HG03039 (cell line): ENCODE measurements at regions not wholly inside any gene's neighbourhood (a gene's known extent, or its start where the extent isn't known, plus 50 kb on each side); places are given as distances from the start of the nearest gene placed in this dataset.
"Not testable (repeated sequence)": the region's sequence is repeated elsewhere in the genome, so short reads cannot be mapped to it uniquely, and the experiment has no call there.

ENCODE experiments used
- ATAC-seq: cut with Tn5 transposase; IDR thresholded peaks from one replicate; pipeline ENCODE4 v1.9.1; 2021; ENCODE audit warnings: mild to moderate bottlenecking, moderate library complexity; ENCODE audit not compliant: unreplicated experiment

- ATAC-seq, result no peak
Measured at GRCh38 chr18:8987241-8987640, 115.3 kb upstream of the NDUFV2 start.

DNA sequence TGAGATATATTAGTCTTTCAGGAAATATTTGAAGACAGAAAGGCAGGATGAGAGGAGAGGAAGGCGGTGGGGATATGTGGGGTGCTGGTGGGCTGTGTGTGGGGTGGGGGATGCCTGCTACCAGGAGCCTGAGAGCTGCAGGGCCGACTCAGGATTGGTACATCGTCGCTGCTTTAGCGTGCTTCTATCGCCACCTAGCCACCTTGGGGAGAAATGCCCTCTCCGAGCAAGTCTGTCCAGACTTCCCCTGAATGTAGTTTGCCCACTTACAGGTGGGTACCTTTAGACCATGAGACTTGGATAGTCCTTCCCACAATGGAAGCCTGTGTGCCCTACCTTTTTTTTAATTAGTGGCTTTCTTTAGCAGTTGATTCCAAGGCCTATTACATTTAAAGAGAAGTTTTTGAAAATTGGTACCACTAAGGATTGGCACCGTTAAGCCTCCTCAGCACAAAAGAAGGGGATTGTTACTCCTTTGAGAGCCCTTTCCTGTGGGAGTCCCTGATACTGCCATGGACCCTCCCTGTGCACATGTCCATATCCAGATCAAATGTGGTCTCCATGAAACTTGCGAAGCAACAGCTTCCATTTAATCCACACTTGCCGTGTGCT lies 114.1 kb upstream of the NDUFV2 start:
- ATAC-seq, result no peak

- ATAC-seq, result no peak
Measured at GRCh38 chr18:8989017-8989416, 113.5 kb upstream of the NDUFV2 start.

- no peak for ATAC-seq
Measured at GRCh38 chr18:8989855-8990254, 112.6 kb upstream of the NDUFV2 start.

GRCh38 chr18:8990276-8991031 lies 112.0 kb upstream of the NDUFV2 start:
- ATAC-seq, result no peak

- ATAC-seq, result no peak
Measured at GRCh38 chr18:8991155-8991554, 111.3 kb upstream of the NDUFV2 start.

- ATAC-seq, result not testable (repeated sequence)
Measured at GRCh38 chr18:8992500-8992899, 110.0 kb upstream of the NDUFV2 start.

DNA sequence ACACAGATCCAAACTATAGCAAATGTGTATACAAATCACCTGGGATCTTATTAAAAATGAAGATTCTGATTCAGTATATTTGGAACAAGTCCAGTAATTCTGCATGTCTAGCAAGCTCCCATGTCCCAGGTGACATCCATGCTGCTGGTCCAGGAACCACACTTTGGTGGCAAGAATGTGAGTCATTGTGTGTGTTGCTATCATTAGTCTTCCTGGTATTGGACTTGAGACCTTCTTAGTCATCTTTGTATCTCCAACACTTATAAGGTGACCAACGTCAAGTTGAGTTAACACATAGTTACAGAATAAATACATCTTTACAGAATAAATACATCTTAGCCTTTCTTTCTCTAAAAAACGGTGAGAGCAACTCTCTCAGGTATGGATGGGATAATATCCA lies 107.9 kb upstream of the NDUFV2 start:
- no peak for ATAC-seq

DNA sequence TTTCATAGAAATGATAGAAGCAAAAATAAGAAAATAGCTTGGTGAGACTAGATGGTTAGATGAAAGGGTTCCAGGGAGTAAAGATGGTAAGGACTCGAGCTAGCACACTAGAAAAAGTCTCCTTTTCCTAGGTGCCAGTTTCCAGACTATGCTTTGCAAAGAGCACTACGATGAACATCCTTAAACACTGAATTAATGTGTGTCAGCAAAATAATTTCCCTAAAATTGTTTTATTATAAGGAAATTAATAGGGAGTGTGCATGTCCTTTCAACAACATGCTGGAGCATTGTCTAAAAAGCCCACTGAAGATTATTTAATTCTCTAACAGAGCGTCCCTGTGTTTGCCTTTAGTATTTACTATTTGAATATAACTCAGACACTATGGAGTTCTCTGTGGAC lies 107.4 kb upstream of the NDUFV2 start:
- no peak for ATAC-seq

DNA sequence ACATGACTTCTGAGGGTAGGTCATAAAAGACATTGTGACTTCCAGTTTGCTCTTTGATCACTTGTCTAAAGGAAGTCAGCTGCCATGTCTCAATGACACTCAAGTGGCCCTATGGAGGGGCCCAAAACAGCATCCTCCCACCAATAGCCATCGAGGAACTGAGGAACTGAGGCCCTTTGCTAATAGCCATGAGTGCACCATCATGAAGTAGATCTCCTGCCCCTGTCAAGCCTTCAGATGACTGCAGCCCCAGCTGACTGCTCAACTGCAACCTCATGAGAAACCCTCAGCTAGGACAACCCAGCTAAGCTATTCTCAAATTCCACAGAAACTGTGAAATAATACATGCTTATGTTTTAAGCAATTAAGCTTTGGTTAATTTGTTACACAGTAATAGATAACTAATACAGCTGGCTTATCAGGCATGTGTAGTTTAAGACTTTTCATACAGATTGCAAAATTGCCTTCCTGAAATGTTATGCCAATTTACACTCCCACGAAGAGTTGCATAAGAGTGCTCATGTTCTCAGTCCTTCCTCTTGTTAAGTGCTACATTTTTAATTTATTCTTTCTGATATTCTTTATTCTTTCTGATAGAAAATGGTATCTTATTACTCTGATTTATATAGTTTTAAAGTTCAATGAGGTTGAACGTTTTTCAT lies 105.6 kb upstream of the NDUFV2 start:
- ATAC-seq, result no peak

DNA sequence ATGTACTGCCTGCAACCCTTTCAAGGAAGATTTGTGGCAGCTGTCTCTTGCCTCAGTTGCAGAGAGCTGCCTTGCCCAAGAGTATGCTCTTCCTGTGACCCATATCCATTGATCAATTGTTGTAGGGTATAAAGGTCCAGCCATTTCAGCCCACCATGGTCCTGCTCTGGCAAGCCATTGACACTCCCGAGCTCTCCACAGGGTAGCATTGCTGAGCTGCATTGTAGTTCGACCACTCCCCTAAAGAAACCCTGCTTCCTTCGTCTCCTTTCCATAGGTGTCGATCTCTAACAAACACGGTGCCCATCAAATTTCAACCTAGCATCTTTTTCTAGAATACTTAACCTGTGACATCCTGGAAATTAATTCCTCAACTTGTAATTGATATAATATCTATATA lies 104.9 kb upstream of the NDUFV2 start:
- no peak for ATAC-seq

DNA sequence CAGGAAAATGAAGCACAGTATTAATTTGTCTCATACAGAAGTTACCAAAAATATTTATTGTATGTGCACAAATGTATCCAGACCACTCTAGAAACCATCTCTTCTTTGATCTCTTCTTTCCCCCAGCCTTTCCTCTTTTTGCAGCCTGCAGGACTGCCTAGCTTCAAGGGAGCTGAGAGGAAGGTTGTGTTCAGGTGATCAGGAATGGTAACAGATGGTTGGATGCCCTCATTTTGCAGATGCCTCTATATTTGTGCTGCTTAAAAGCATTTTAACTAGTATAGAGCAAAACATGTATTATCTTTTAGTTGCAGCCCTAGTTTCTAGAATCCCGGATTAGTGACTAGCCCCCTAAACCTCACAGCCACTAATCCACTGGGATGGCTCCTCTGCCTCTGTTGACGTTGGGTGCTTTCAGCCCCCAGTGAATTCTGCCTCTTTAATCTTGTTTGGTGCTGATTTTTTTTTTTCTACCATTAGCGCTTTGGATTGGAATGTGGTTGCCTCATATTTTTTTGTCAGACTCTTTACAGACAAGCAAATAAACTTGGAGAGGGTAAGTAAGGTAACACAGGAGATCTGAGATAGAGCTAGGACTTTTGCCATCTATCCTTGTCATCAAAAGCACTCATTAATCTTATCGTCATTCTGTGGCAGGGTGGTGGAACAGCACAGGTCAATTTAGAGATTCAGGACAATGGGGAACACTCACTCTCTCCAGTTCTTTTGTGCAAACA lies 103.8 kb upstream of the NDUFV2 start:
- ATAC-seq, result no peak

DNA sequence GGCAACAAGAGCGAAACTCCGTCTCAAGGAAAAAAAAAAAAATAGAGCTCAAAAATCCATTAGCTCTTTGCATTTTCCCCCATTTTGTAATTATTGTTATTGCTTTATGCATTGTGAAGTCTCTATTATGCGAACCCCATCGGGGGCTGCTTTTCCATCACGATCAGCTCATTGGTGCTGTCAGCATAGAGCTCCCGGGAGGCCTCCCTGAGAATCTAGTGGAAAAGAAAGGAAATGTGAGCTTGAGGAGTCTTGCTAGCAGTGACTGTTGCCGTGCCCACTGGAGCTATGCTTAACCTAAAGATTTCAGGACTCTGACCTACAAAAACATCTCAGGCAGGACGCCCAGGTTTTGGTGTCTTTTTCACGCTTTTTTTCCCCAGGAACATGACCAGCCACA lies 102.6 kb upstream of the NDUFV2 start:
- no peak for ATAC-seq

- no peak for ATAC-seq
Measured at GRCh38 chr18:9000733-9001132, 101.8 kb upstream of the NDUFV2 start.

DNA sequence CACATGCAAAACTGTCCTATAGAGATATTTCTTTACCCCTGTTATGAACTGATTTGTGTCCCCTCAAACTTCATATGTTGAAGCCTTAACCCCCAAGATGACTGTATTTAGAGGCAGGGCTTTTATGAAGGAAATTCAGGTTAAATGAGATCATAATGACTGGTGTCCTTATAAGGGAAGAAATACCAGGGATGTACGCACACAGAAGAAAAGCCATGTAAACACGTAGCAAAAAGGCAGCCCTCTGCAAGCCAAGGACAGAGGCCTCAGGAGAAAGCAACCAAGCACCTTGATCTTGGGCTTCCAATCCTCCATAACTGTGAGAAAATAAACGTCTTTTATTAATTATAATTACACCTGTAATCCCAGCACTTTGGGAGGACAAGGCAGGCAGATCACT lies 101.3 kb upstream of the NDUFV2 start:
- no peak for ATAC-seq

- ATAC-seq, result no peak
Measured at GRCh38 chr18:9003406-9004100, 98.9 kb upstream of the NDUFV2 start.

DNA sequence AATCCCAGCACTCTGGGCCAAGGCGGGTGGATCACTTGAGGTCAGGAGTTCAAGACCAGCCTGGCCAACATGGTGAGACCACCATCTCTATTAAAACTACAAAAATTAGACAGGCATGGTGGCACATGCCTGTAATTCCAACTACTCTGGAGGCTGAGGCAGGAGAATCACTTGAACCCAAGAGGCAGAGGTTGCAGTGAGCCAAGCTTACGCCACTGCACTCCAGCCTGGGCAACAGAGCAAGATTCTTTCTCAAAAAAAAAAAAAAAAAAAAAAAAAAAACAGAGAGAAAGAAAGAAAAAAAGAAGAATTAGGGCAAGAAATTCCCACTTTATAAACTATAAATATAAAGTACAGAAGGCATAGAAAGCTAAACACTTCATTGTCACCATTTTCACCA lies 98.2 kb upstream of the NDUFV2 start:
- ATAC-seq, result not testable (repeated sequence)

- ATAC-seq, result not testable (repeated sequence)
Measured at GRCh38 chr18:9007700-9008099, 94.8 kb upstream of the NDUFV2 start.

- ATAC-seq, result no peak
Measured at GRCh38 chr18:9008200-9008708, 94.2 kb upstream of the NDUFV2 start.

DNA sequence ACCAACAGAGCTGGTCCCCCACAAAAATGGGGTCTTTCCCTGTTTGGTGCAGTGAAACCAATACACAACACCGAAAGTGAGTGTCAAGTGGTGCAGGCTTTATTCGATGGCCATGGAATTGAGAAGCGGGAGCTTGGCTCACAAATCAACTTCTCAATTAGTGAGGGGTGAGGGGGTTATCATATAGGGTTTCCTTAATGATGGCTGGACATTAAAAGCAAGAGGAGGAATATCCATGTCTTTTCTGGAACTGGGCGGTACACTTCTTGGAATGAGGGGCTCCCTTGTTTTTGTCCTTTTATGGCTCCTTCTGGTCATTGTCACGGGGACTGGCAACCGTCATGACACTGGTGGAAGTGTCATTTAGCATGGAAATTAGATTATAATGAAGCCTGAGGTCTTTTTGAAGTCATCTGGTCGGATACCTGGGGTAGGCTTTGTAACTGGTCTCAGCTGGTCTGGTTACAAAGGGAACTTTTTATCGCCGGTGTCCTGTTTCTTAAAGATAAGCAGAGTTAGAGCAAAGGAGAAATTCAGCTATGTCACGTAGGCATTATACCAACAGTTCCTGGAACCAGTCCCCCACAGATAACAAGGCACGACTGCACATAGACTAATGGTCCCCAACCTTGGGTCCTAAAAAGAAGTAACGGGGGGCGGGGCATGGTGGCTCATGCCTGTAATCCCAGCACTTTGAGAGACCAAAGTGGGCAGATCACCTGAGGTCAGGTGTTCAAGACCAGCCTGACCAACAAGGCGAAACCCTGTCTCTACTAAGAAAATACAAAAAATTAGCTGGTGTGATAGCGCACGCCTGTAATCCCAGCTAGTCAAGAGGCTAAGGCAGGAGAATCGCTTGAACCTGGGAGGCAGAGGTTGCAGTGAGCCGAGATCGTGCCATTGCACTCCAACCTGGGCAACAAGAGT lies 93.5 kb upstream of the NDUFV2 start:
- no peak for ATAC-seq
